GM12874 (cell line): ENCODE measurements at regions not wholly inside any gene's neighbourhood (a gene's known extent, or its start where the extent isn't known, plus 50 kb on each side); places are given as distances from the start of the nearest gene placed in this dataset.

ENCODE experiments used
- CTCF ChIP-seq: IDR thresholded peaks from 2 replicates; pipeline ENCODE4 v1.5.1; 2011; ENCODE audit warnings: low read depth, mild to moderate bottlenecking, control low read depth, low read length, moderate library complexity; ENCODE audit not compliant: insufficient read depth

- TF ChIP-seq CTCF = no peak
These were observed 236.2 kb upstream of the WWC1 start for GRCh38 chr5:168055141-168055683.

GRCh38 chr5:168055961-168056360, 235.5 kb upstream of the WWC1 start:
- no peak for TF ChIP-seq CTCF

- no peak for TF ChIP-seq CTCF
These were observed 234.8 kb upstream of the WWC1 start for GRCh38 chr5:168056499-168057182.

GRCh38 chr5:168057905-168058304, 233.5 kb upstream of the WWC1 start:
- TF ChIP-seq CTCF = no peak

GRCh38 chr5:168059131-168059530, 232.3 kb upstream of the WWC1 start:
- TF ChIP-seq CTCF = no peak

- TF ChIP-seq CTCF = no peak
These were observed 229.2 kb upstream of the WWC1 start for GRCh38 chr5:168062239-168062638.

- TF ChIP-seq CTCF = no peak
These were observed 227.0 kb upstream of the WWC1 start for GRCh38 chr5:168064457-168064856.
